ENCODE measurements at regions not wholly inside any gene's neighbourhood (a gene's known extent, or its start where the extent isn't known, plus 50 kb on each side); places are given as distances from the start of the nearest gene placed in this dataset.

- TF ChIP-seq, protein P1, sequence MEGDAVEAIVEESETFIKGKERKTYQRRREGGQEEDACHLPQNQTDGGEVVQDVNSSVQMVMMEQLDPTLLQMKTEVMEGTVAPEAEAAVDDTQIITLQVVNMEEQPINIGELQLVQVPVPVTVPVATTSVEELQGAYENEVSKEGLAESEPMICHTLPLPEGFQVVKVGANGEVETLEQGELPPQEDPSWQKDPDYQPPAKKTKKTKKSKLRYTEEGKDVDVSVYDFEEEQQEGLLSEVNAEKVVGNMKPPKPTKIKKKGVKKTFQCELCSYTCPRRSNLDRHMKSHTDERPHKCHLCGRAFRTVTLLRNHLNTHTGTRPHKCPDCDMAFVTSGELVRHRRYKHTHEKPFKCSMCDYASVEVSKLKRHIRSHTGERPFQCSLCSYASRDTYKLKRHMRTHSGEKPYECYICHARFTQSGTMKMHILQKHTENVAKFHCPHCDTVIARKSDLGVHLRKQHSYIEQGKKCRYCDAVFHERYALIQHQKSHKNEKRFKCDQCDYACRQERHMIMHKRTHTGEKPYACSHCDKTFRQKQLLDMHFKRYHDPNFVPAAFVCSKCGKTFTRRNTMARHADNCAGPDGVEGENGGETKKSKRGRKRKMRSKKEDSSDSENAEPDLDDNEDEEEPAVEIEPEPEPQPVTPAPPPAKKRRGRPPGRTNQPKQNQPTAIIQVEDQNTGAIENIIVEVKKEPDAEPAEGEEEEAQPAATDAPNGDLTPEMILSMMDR (IDR thresholded peaks at IDR 0.05): no peak
- TF ChIP-seq POLR2A (IDR thresholded peaks at IDR 0.05): no peak
These were observed 114.8 kb upstream of the PAXBP1 start for GRCh38 chr21:32886339-32886738.
